SK-N-MC (cell line): ENCODE measurements at regions not wholly inside any gene's neighbourhood (a gene's known extent, or its start where the extent isn't known, plus 50 kb on each side); places are given as distances from the start of the nearest gene placed in this dataset.

Experiments
- DNase-seq: peaks from one replicate; pipeline ENCODE4 v3.0.0-alpha.2; 2011; ENCODE audit warnings: low read depth, low spot score
- H3K27ac ChIP-seq: fragments of 200-600 bp; sonication (generic); 2 replicates; pipeline ENCODE4 v1.5.1; 2016; ENCODE audit warnings: mixed run types
- H3K36me3 ChIP-seq: fragments of 200-600 bp; sonication (generic); 2 replicates; pipeline ENCODE4 v1.6.1; 2017; ENCODE audit warnings: antibody characterized with exemption, low read length, mixed read lengths; ENCODE audit not compliant: insufficient read depth
- H3K4me3 ChIP-seq: fragments of 200-600 bp; sonication (generic); 2 replicates; pipeline ENCODE4 v1.5.1; 2016
- H3K9ac ChIP-seq: fragments of 200-600 bp; sonication (generic); 2 replicates; pipeline ENCODE4 v1.8.0; 2017; ENCODE audit warnings: mixed run types, mixed read lengths; ENCODE audit not compliant: insufficient read length
- H3K9me3 ChIP-seq: fragments of 200-600 bp; sonication (generic); 2 replicates; pipeline ENCODE4 v1.6.1; 2017; ENCODE audit warnings: low read depth, mild to moderate bottlenecking, antibody characterized with exemption, low read length, moderate library complexity, mixed read lengths
- EZH2 ChIP-seq: fragments of 200-600 bp; sonication (generic); IDR thresholded peaks from one replicate; pipeline ENCODE4 v1.6.1; 2017; ENCODE audit warnings: antibody characterized with exemption
- FOXP2 ChIP-seq: optimal IDR thresholded peaks from 2 replicates; pipeline ENCODE3; 2011; ENCODE audit warnings: mild to moderate bottlenecking, moderate library complexity; ENCODE audit not compliant: insufficient read depth; ENCODE audit errors: extremely low read length, control extremely low read depth
- POLR2AphosphoS5 ChIP-seq: IDR thresholded peaks from 2 replicates; pipeline ENCODE4 v1.6.1; 2012; ENCODE audit warnings: mild to moderate bottlenecking, low read depth, low read length, borderline replicate concordance

- no peak for DNase-seq
- Histone ChIP-seq H3K36me3 (no peaks in the 10 kb centered on the region), H3K4me3 (no peak overlapping the region), H3K9me3 (no peaks in the 10 kb centered on the region), H3K27ac (no peak overlapping the region), H3K9ac (no peak overlapping the region)
- TF ChIP-seq POLR2AphosphoS5 (no peak), FOXP2 (no peak), EZH2 (no peak)
These were observed 252.0 kb downstream of the ZPLD1 start for GRCh38 chr3:102686792-102687191.

DNA sequence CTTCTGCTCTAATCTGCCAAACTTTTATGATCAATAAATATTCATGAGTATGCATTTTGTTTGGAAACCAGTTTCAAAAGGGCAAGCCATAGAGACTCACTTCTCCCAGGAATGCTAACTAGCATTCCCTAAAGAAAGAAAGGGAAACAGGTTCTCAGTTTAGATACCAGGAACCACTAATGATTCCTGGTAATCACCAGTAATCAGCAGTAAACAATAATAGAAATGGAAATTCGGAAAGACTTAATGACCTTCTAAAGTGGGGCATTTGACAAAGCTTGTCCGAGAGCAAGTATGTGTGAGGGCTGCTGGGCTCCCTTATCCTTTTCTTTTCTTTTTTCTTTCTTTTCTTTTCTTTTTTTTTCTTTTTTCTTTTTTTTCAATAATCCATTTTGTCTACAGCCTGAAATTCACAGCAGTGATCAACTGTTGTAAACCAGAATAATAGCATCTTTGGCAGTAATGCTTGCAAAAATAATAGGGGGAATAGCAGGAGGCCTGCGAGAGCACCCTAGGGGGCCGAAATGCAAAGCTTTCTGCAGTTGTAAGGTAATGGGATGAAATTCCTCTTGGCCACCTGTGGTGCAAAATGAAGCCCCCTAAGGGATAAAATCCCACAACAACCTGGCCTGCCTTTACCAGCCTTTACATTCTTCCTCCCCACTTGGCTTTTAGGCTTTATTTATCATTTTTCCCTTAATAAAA, 253.2 kb downstream of the ZPLD1 start:
- Histone ChIP-seq H3K9me3 (no peaks in the 10 kb centered on the region), H3K9ac (no peak overlapping the region), H3K27ac (no peak overlapping the region), H3K36me3 (no peaks in the 10 kb centered on the region), H3K4me3 (no peak overlapping the region)
- TF ChIP-seq POLR2AphosphoS5 (no peak), FOXP2 (no peak), EZH2 (no peak)
- DNase-seq = no peak

GRCh38 chr3:102688556-102688930, 253.7 kb downstream of the ZPLD1 start:
- no peak overlapping the region for H3K4me3 ChIP-seq
- H3K27ac ChIP-seq = no peak overlapping the region
- TF ChIP-seq POLR2AphosphoS5 (no peak), EZH2 (no peak), FOXP2 (no peak)
- no peaks in the 10 kb centered on the region for H3K9me3 ChIP-seq
- no peaks in the 10 kb centered on the region for H3K36me3 ChIP-seq
- no peak for DNase-seq
- H3K9ac ChIP-seq = no peak overlapping the region

DNA sequence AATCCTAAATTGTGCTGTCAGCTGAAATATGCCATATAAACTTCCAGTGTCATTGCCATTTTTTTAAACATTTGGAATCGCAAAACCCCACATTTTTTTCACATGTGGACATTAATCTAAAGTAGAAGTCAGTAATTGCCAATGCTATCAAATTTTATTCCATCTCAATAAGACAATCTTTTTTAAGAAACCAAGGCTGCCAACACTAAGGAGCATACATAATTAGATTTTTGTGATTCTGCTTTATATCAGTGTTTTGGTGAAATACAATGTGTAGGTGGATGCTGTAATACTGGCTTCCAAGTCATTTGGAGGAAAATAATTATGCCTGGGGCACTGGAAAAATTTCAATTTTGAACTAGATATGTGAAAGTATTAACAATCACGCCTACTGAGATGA, 256.7 kb downstream of the ZPLD1 start:
- Histone ChIP-seq H3K4me3 (no peak overlapping the region), H3K9me3 (no peaks in the 10 kb centered on the region), H3K27ac (no peak overlapping the region), H3K36me3 (no peaks in the 10 kb centered on the region), H3K9ac (no peak overlapping the region)
- TF ChIP-seq FOXP2 (no peak), EZH2 (no peak), POLR2AphosphoS5 (no peak)
- DNase-seq = no peak

DNA sequence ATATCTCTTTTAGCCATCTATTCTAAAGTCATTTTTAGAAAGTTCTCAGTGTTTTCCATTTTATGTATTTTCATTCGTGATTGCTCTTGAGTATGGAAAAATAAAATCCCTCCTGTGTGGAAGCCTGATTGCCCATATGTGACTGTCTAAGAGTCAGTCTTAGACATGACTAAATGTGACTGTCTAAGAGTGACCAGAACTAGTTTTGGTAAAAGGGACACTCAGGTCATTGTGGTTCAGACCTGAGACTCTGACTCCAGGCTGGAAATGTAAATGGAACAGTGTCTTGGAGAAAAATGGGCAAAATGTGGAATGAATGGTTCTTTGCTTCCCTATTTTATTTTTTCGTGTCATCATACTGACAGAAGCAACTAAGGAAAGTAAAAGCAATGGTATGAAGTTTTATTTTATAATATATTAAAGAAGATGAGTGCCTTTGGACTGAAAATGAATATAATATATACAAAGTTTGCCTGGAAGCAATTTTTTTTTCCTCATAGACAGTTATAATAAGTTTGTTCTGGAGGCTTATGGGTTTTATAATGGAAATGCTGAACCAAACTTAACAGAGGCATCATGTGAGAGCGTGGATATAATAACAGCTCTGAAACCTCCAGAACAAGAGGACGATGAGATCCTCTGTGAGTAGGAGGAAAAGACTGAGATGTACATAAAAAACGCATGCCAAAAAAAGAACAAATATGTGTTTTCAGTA, 264.4 kb downstream of the ZPLD1 start:
- TF ChIP-seq FOXP2 (no peak), EZH2 (no peak), POLR2AphosphoS5 (no peak)
- Histone ChIP-seq H3K9me3 (no peaks in the 10 kb centered on the region), H3K27ac (no peak overlapping the region), H3K36me3 (no peaks in the 10 kb centered on the region), H3K4me3 (no peak overlapping the region), H3K9ac (no peak overlapping the region)
- no peak for DNase-seq

- Histone ChIP-seq H3K4me3 (no peak overlapping the region), H3K9ac (no peak overlapping the region), H3K9me3 (no peaks in the 10 kb centered on the region), H3K27ac (no peak overlapping the region), H3K36me3 (no peaks in the 10 kb centered on the region)
- no peak for DNase-seq
- no peak for TF ChIP-seq POLR2AphosphoS5
- no peak for TF ChIP-seq EZH2
- TF ChIP-seq FOXP2 = no peak
These were observed 265.0 kb downstream of the ZPLD1 start for GRCh38 chr3:102699819-102700140.

- Histone ChIP-seq H3K9ac (no peak overlapping the region), H3K36me3 (no peaks in the 10 kb centered on the region), H3K27ac (no peak overlapping the region), H3K4me3 (no peak overlapping the region), H3K9me3 (no peaks in the 10 kb centered on the region)
- DNase-seq = no peak
- no peak for TF ChIP-seq FOXP2
- no peak for TF ChIP-seq EZH2
- TF ChIP-seq POLR2AphosphoS5 = no peak
These were observed 278.1 kb downstream of the ZPLD1 start for GRCh38 chr3:102712896-102713295.

GRCh38 chr3:102714567-102714966, 279.8 kb downstream of the ZPLD1 start:
- H3K36me3 ChIP-seq = no peaks in the 10 kb centered on the region
- peak; percentile 54; the same call in 1 of the 2 replicates for TF ChIP-seq POLR2AphosphoS5
- no peak for TF ChIP-seq EZH2
- DNase-seq = peak; percentile 81
- no peak overlapping the region for H3K4me3 ChIP-seq
- H3K9me3 ChIP-seq = no peaks in the 10 kb centered on the region
- H3K9ac ChIP-seq = no peak overlapping the region
- no peak overlapping the region for H3K27ac ChIP-seq
